ENCODE measurements at regions not wholly inside any gene's neighbourhood (a gene's known extent, or its start where the extent isn't known, plus 50 kb on each side); places are given as distances from the start of the nearest gene placed in this dataset.

DNA sequence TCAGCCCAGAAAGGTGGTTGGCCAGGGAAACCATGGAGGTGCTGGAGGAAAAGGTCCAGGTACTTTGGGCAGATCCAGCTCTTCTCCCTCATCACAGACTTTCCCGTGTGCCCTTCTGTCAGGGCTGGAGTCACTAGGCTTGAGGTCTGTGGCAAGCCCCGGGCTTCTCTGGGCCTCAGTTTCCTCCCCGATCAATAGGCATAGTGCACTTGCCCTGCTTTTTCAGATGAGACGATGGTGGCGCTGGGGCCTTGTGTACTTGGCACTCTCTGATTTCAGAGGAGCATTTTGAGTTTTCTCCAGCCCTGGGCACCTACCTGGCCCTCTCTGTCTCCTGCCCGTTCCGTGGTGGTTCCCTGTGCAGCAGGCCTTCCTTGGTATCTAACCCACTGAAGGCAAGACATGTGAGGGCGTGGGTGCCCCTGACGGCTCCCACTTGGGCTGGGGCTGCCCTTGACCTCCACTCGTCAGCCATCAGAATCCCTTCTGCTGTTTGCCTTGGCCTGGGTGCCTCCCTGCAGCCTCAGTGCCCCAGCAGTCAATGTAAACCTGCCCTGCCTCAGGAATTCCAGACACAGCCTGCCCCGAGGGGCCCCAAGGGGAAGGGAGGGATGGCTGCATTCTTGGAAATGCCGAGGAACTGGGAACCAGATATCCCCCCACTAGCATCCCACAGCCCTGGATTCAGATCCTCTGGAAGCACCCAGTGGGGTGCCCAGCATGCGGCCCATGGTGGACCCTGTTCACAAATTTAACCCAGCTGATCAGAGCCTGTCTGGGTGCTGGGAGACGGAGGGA, 66.3 kb upstream of the COL5A1 start:
- TF ChIP-seq, protein P1, sequence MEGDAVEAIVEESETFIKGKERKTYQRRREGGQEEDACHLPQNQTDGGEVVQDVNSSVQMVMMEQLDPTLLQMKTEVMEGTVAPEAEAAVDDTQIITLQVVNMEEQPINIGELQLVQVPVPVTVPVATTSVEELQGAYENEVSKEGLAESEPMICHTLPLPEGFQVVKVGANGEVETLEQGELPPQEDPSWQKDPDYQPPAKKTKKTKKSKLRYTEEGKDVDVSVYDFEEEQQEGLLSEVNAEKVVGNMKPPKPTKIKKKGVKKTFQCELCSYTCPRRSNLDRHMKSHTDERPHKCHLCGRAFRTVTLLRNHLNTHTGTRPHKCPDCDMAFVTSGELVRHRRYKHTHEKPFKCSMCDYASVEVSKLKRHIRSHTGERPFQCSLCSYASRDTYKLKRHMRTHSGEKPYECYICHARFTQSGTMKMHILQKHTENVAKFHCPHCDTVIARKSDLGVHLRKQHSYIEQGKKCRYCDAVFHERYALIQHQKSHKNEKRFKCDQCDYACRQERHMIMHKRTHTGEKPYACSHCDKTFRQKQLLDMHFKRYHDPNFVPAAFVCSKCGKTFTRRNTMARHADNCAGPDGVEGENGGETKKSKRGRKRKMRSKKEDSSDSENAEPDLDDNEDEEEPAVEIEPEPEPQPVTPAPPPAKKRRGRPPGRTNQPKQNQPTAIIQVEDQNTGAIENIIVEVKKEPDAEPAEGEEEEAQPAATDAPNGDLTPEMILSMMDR (IDR thresholded peaks at IDR 0.05; ENCODE audit: low read depth, low read length, missing control alignments), result no peak
- Histone ChIP-seq H3K27ac (no peak overlapping the region), H3K27me3 (replicated peaks) (no peaks in the 10 kb centered on the region), H3K36me3 (replicated peaks) (no peaks in the 10 kb centered on the region), H3K4me3 (ENCODE audit: low read depth, low read length) (no peak overlapping the region)
- no peak for DNase-seq
- in situ Hi-C loops (cut with HindIII; ENCODE audit: low pct_ligation_motif_present, low sequenced_read_pairs), result no loop called here

DNA sequence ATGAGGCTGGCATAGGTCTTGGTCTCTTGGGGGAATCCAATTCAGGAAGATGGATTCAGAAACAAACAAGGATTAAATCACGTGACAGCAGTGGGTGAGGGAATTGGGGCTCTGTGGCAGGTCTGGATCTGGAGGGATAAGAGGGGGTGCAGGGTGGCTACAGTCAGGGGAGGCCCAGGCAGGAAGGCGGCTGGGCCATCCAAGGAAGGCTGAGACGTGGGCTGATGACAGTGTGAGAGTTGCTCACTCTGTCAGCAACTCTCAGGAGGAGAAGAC, 65.8 kb upstream of the COL5A1 start:
- Histone ChIP-seq H3K27me3 (replicated peaks) (no peaks in the 10 kb centered on the region), H3K36me3 (replicated peaks) (no peaks in the 10 kb centered on the region), H3K27ac (no peak overlapping the region), H3K4me3 (ENCODE audit: low read depth, low read length) (no peak overlapping the region)
- DNase-seq, result no peak
- in situ Hi-C loops (cut with HindIII; ENCODE audit: low pct_ligation_motif_present, low sequenced_read_pairs), result no loop called here
- TF ChIP-seq, protein P1 (IDR thresholded peaks at IDR 0.05; ENCODE audit: low read depth, low read length, missing control alignments), result no peak

DNA sequence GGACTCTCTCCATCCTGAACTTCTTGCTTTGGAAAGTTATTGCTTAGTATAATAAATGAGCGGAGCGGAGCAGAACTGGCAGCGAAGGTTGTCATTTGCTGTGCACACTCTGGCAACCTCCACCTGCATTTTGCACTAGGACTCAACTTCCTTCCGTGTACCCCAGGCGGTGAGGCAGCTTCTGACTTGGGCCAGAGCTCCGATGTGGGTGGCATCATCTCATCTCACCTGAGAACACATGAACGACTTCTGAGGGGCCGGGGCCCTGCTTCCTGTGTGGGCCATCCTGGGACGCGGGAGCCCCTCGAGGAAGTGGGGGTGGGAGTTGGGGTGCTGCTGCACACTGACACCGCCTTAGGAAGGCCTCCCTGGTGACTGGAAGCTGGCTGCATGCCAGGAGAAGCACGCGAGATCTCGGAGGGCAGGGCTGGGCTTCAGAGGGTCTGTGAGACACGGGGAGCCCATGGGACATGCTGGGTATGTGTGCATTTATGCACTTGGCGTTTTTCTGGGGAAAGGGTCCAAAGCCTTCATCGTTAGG, 56.5 kb upstream of the COL5A1 start:
- Histone ChIP-seq H3K27ac (no peak overlapping the region), H3K4me3 (ENCODE audit: low read depth, low read length) (no peak overlapping the region), H3K36me3 (replicated peaks) (no peaks in the 10 kb centered on the region), H3K27me3 (replicated peaks) (no peaks in the 10 kb centered on the region)
- in situ Hi-C loops (cut with HindIII; ENCODE audit: low pct_ligation_motif_present, low sequenced_read_pairs), result no loop called here
- DNase-seq, result no peak
- TF ChIP-seq, protein P1 (IDR thresholded peaks at IDR 0.05; ENCODE audit: low read depth, low read length, missing control alignments), result no peak

DNA sequence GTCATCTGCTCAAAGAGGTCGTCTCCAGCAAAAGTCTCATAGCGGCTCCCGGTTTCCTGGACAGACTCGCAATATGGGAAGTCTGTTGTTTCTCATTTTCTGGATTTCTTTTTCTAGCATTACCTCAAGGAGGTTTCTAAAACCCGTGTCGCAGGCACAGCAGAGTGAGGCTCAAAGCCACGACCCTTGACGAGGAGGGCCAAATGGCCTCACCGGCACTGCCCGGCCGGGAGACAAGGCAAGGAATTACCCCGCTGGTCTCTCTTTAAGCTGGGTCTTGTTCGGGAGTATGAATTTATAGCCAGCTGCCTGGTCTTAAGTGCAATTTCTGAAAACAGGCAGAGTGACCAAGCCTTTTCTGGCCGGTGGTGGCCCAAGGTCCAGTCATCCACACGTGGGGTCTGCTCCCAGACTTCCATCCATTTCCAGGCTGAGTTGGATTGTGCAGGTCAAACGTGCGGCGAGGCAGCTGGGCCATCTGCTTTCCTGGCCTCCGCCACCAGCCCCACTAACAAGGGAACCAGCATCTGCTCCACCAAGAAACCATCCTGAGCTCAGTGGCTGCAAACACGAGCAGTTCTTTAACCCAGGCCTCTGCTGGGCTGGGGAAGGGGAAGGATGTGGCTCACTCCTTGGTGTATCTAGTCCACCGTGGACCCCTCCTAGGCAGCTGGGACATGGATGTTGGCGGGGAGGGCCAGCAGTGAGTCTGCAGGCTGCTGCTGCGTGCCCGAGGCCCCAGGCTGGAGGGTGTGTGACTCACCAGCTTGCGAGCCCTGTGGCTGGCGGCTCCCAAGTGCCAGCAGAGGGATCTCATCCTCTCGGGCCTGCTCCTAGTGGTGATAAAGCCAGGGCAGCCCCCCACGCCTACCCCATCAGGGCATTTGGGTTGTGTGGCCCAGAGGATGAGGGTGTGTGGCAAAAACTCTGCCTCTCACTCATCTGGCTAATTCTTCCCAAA, 55.6 kb upstream of the COL5A1 start:
- TF ChIP-seq, protein P1 (IDR thresholded peaks at IDR 0.05; ENCODE audit: low read depth, low read length, missing control alignments), result peak; percentile 68
- no peak overlapping the region for H3K4me3 ChIP-seq (ENCODE audit: low read depth, low read length)
- H3K27me3 ChIP-seq (replicated peaks), result no peaks in the 10 kb centered on the region
- peak; percentile 73 for DNase-seq
- H3K27ac ChIP-seq, result no peak overlapping the region
- no peaks in the 10 kb centered on the region for H3K36me3 ChIP-seq (replicated peaks)
- in situ Hi-C loops (cut with HindIII; ENCODE audit: low pct_ligation_motif_present, low sequenced_read_pairs), result no loop called here

DNA sequence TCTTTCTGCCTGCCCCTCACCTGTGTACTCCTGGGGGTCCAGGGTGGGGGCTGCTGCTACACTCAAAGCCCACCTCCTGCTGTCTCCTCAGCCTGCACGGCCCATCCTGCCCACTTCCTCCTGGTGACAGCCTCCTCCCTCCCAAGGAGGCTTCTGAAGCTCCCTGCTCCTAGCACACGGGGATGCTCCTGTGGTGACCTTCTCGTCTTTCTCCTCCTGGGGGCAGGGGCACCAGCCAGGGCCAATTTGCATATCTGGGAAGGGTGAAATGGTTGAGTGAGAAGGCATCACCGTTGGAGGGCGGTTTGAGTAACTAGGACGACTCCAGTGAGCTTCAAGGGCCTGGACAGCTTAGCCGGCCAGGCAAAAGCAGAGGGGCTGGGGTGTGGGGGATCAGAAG, 51.9 kb upstream of the COL5A1 start:
- no peak for DNase-seq
- H3K4me3 ChIP-seq (ENCODE audit: low read depth, low read length), result no peak overlapping the region
- H3K27ac ChIP-seq, result no peak overlapping the region
- H3K36me3 ChIP-seq (replicated peaks), result no peaks in the 10 kb centered on the region
- H3K27me3 ChIP-seq (replicated peaks), result no peaks in the 10 kb centered on the region
- TF ChIP-seq, protein P1 (IDR thresholded peaks at IDR 0.05; ENCODE audit: low read depth, low read length, missing control alignments), result no peak
- in situ Hi-C loops (cut with HindIII; ENCODE audit: low pct_ligation_motif_present, low sequenced_read_pairs), result no loop called here

Data from brain microvascular endothelial cell (primary cell).